ENCODE measurements at regions not wholly inside any gene's neighbourhood (a gene's known extent, or its start where the extent isn't known, plus 50 kb on each side); places are given as distances from the start of the nearest gene placed in this dataset.

DNA sequence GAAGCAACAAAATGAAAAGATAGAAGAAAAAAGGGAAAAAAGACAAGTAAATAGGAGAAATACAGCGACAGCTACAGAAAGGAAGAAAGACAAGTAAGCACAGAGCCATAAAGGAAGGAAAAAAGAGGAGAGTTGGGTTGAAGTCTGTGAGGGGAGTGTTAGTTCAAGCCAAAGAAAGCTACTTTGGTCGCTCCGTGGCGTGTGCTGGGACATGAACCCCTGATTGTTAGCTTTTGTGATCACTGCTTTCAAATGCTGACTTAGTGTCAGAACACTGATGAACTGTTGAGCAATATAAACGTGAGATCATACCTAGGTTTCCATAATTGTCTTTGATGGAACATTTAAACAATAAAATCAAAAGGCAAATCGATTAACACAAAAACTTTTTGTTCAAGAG is 370.1 kb downstream of the TMEM161B start:
- TF ChIP-seq MXI1 (IDR thresholded peaks at IDR 0.05; ENCODE audit: low read depth, low read length) (no peak), SMC3 (IDR thresholded peaks at IDR 0.05; ENCODE audit: low read depth, low read length) (no peak), EZH2phosphoT487 (IDR thresholded peaks at IDR 0.05; ENCODE audit: borderline replicate concordance, low read depth) (no peak), POLR2AphosphoS5 (IDR thresholded peaks at IDR 0.05; ENCODE audit: low read depth, low read length) (no peak), FOXM1 (IDR thresholded peaks at IDR 0.05; ENCODE audit: low read depth) (no peak), EP300 (IDR thresholded peaks at IDR 0.05; ENCODE audit: borderline replicate concordance in 1 of 2, low read depth in 1 of 2, low read length in 1 of 2) (no peak), RCOR1 (IDR thresholded peaks at IDR 0.05; ENCODE audit: low read length) (no peak), SIN3A (IDR thresholded peaks at IDR 0.05; ENCODE audit: borderline replicate concordance, low read depth, low read length) (no peak), TEAD4 (IDR thresholded peaks at IDR 0.05; ENCODE audit: borderline replicate concordance, insufficient read depth) (no peak), YY1 (IDR thresholded peaks at IDR 0.05; ENCODE audit: low read depth) (no peak), FOSL2 (IDR thresholded peaks at IDR 0.05; ENCODE audit: borderline replicate concordance, low read depth) (no peak)
- TF ChIP-seq, protein P1, sequence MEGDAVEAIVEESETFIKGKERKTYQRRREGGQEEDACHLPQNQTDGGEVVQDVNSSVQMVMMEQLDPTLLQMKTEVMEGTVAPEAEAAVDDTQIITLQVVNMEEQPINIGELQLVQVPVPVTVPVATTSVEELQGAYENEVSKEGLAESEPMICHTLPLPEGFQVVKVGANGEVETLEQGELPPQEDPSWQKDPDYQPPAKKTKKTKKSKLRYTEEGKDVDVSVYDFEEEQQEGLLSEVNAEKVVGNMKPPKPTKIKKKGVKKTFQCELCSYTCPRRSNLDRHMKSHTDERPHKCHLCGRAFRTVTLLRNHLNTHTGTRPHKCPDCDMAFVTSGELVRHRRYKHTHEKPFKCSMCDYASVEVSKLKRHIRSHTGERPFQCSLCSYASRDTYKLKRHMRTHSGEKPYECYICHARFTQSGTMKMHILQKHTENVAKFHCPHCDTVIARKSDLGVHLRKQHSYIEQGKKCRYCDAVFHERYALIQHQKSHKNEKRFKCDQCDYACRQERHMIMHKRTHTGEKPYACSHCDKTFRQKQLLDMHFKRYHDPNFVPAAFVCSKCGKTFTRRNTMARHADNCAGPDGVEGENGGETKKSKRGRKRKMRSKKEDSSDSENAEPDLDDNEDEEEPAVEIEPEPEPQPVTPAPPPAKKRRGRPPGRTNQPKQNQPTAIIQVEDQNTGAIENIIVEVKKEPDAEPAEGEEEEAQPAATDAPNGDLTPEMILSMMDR (IDR thresholded peaks at IDR 0.05): no peak
- TF ChIP-seq, protein P2, sequence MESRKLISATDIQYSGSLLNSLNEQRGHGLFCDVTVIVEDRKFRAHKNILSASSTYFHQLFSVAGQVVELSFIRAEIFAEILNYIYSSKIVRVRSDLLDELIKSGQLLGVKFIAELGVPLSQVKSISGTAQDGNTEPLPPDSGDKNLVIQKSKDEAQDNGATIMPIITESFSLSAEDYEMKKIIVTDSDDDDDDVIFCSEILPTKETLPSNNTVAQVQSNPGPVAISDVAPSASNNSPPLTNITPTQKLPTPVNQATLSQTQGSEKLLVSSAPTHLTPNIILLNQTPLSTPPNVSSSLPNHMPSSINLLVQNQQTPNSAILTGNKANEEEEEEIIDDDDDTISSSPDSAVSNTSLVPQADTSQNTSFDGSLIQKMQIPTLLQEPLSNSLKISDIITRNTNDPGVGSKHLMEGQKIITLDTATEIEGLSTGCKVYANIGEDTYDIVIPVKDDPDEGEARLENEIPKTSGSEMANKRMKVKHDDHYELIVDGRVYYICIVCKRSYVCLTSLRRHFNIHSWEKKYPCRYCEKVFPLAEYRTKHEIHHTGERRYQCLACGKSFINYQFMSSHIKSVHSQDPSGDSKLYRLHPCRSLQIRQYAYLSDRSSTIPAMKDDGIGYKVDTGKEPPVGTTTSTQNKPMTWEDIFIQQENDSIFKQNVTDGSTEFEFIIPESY (IDR thresholded peaks at IDR 0.05; ENCODE audit: borderline replicate concordance, low read depth): no peak
- TF ChIP-seq, protein P3, sequence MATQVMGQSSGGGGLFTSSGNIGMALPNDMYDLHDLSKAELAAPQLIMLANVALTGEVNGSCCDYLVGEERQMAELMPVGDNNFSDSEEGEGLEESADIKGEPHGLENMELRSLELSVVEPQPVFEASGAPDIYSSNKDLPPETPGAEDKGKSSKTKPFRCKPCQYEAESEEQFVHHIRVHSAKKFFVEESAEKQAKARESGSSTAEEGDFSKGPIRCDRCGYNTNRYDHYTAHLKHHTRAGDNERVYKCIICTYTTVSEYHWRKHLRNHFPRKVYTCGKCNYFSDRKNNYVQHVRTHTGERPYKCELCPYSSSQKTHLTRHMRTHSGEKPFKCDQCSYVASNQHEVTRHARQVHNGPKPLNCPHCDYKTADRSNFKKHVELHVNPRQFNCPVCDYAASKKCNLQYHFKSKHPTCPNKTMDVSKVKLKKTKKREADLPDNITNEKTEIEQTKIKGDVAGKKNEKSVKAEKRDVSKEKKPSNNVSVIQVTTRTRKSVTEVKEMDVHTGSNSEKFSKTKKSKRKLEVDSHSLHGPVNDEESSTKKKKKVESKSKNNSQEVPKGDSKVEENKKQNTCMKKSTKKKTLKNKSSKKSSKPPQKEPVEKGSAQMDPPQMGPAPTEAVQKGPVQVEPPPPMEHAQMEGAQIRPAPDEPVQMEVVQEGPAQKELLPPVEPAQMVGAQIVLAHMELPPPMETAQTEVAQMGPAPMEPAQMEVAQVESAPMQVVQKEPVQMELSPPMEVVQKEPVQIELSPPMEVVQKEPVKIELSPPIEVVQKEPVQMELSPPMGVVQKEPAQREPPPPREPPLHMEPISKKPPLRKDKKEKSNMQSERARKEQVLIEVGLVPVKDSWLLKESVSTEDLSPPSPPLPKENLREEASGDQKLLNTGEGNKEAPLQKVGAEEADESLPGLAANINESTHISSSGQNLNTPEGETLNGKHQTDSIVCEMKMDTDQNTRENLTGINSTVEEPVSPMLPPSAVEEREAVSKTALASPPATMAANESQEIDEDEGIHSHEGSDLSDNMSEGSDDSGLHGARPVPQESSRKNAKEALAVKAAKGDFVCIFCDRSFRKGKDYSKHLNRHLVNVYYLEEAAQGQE (IDR thresholded peaks at IDR 0.05; ENCODE audit: low read depth, low read length): no peak

All from SK-N-SH (cell line).